ENCODE measurements at regions not wholly inside any gene's neighbourhood (a gene's known extent, or its start where the extent isn't known, plus 50 kb on each side); places are given as distances from the start of the nearest gene placed in this dataset.

- H3K4me3 ChIP-seq (ENCODE audit: insufficient read length, low read depth) = no peak overlapping the region
- no peaks in the 10 kb centered on the region for H3K27me3 ChIP-seq (ENCODE audit: insufficient read depth, insufficient read length)
- no peak for TF ChIP-seq YY1 (IDR thresholded peaks at IDR 0.05; ENCODE audit: insufficient read depth, insufficient read length)
- TF ChIP-seq SUZ12 (IDR thresholded peaks at IDR 0.05; ENCODE audit: extremely low read depth, insufficient read depth, insufficient read length) = no peak
- no peak for TF ChIP-seq ZNF274 (IDR thresholded peaks at IDR 0.05; ENCODE audit: low read depth, low read length)
- no peaks in the 10 kb centered on the region for H3K9me3 ChIP-seq (ENCODE audit: insufficient read depth, low read length)
- H3K4me1 ChIP-seq (ENCODE audit: insufficient read depth, insufficient read length) = no peaks in the 10 kb centered on the region
- no peak overlapping the region for H3K9ac ChIP-seq (ENCODE audit: insufficient read length, low read depth)
- no peak for DNase-seq (ENCODE audit: low read depth, low spot score)
- H3K36me3 ChIP-seq (ENCODE audit: insufficient read depth, insufficient read length, low read length) = no peaks in the 10 kb centered on the region
Measured at GRCh38 chr6:148080315-148080714, 262.3 kb upstream of the SASH1 start.

- TF ChIP-seq SUZ12 (IDR thresholded peaks at IDR 0.05; ENCODE audit: extremely low read depth, insufficient read depth, insufficient read length) (no peak), YY1 (IDR thresholded peaks at IDR 0.05; ENCODE audit: insufficient read depth, insufficient read length) (no peak), ZNF274 (IDR thresholded peaks at IDR 0.05; ENCODE audit: low read depth, low read length) (no peak)
- Histone ChIP-seq H3K36me3 (ENCODE audit: insufficient read depth, insufficient read length, low read length) (no peaks in the 10 kb centered on the region), H3K9ac (ENCODE audit: insufficient read length, low read depth) (no peak overlapping the region), H3K9me3 (ENCODE audit: insufficient read depth, low read length) (no peaks in the 10 kb centered on the region), H3K27me3 (ENCODE audit: insufficient read depth, insufficient read length) (no peaks in the 10 kb centered on the region), H3K4me1 (ENCODE audit: insufficient read depth, insufficient read length) (no peaks in the 10 kb centered on the region), H3K4me3 (ENCODE audit: insufficient read length, low read depth) (no peak overlapping the region)
- no peak for DNase-seq (ENCODE audit: low read depth, low spot score)
Measured at GRCh38 chr6:148081076-148081475, 261.6 kb upstream of the SASH1 start.

- TF ChIP-seq SUZ12 (IDR thresholded peaks at IDR 0.05; ENCODE audit: extremely low read depth, insufficient read depth, insufficient read length) = no peak
- TF ChIP-seq ZNF274 (IDR thresholded peaks at IDR 0.05; ENCODE audit: low read depth, low read length) = no peak
- TF ChIP-seq YY1 (IDR thresholded peaks at IDR 0.05; ENCODE audit: insufficient read depth, insufficient read length) = no peak
- H3K4me3 ChIP-seq (ENCODE audit: insufficient read length, low read depth) = no peak overlapping the region
- H3K9ac ChIP-seq (ENCODE audit: insufficient read length, low read depth) = no peak overlapping the region
- no peaks in the 10 kb centered on the region for H3K4me1 ChIP-seq (ENCODE audit: insufficient read depth, insufficient read length)
- no peaks in the 10 kb centered on the region for H3K9me3 ChIP-seq (ENCODE audit: insufficient read depth, low read length)
- no peaks in the 10 kb centered on the region for H3K36me3 ChIP-seq (ENCODE audit: insufficient read depth, insufficient read length, low read length)
- H3K27me3 ChIP-seq (ENCODE audit: insufficient read depth, insufficient read length) = no peaks in the 10 kb centered on the region
- DNase-seq (ENCODE audit: low read depth, low spot score) = no peak
Measured at GRCh38 chr6:148082044-148082443, 260.6 kb upstream of the SASH1 start.

- TF ChIP-seq SUZ12 (IDR thresholded peaks at IDR 0.05; ENCODE audit: extremely low read depth, insufficient read depth, insufficient read length) (no peak), YY1 (IDR thresholded peaks at IDR 0.05; ENCODE audit: insufficient read depth, insufficient read length) (no peak), ZNF274 (IDR thresholded peaks at IDR 0.05; ENCODE audit: low read depth, low read length) (no peak)
- Histone ChIP-seq H3K27me3 (ENCODE audit: insufficient read depth, insufficient read length) (no peaks in the 10 kb centered on the region), H3K9me3 (ENCODE audit: insufficient read depth, low read length) (no peaks in the 10 kb centered on the region), H3K36me3 (ENCODE audit: insufficient read depth, insufficient read length, low read length) (no peaks in the 10 kb centered on the region), H3K9ac (ENCODE audit: insufficient read length, low read depth) (no peak overlapping the region), H3K4me1 (ENCODE audit: insufficient read depth, insufficient read length) (no peaks in the 10 kb centered on the region), H3K4me3 (ENCODE audit: insufficient read length, low read depth) (no peak overlapping the region)
- DNase-seq (ENCODE audit: low read depth, low spot score) = no peak
Measured at GRCh38 chr6:148082696-148083095, 259.9 kb upstream of the SASH1 start.

GRCh38 chr6:148085631-148086331 lies 256.9 kb upstream of the SASH1 start:
- Histone ChIP-seq H3K9me3 (ENCODE audit: insufficient read depth, low read length) (no peaks in the 10 kb centered on the region), H3K27me3 (ENCODE audit: insufficient read depth, insufficient read length) (no peaks in the 10 kb centered on the region), H3K4me3 (ENCODE audit: insufficient read length, low read depth) (no peak overlapping the region), H3K9ac (ENCODE audit: insufficient read length, low read depth) (no peak overlapping the region), H3K36me3 (ENCODE audit: insufficient read depth, insufficient read length, low read length) (no peaks in the 10 kb centered on the region), H3K4me1 (ENCODE audit: insufficient read depth, insufficient read length) (no peaks in the 10 kb centered on the region)
- TF ChIP-seq YY1 (IDR thresholded peaks at IDR 0.05; ENCODE audit: insufficient read depth, insufficient read length) (no peak), SUZ12 (IDR thresholded peaks at IDR 0.05; ENCODE audit: extremely low read depth, insufficient read depth, insufficient read length) (no peak), ZNF274 (IDR thresholded peaks at IDR 0.05; ENCODE audit: low read depth, low read length) (no peak)
- DNase-seq (ENCODE audit: low read depth, low spot score) = no peak

- TF ChIP-seq SUZ12 (IDR thresholded peaks at IDR 0.05; ENCODE audit: extremely low read depth, insufficient read depth, insufficient read length) = no peak
- TF ChIP-seq YY1 (IDR thresholded peaks at IDR 0.05; ENCODE audit: insufficient read depth, insufficient read length) = no peak
- no peak for TF ChIP-seq ZNF274 (IDR thresholded peaks at IDR 0.05; ENCODE audit: low read depth, low read length)
Measured at GRCh38 chr6:148086386-148086785, 256.3 kb upstream of the SASH1 start.

GRCh38 chr6:148086843-148087242 lies 255.8 kb upstream of the SASH1 start:
- Histone ChIP-seq H3K9ac (ENCODE audit: insufficient read length, low read depth) (no peak overlapping the region), H3K4me1 (ENCODE audit: insufficient read depth, insufficient read length) (no peaks in the 10 kb centered on the region), H3K9me3 (ENCODE audit: insufficient read depth, low read length) (peaks cover 7% of the 10 kb centered on the region; the same call in 1 of the 2 replicates), H3K4me3 (ENCODE audit: insufficient read length, low read depth) (no peak overlapping the region), H3K27me3 (ENCODE audit: insufficient read depth, insufficient read length) (no peaks in the 10 kb centered on the region), H3K36me3 (ENCODE audit: insufficient read depth, insufficient read length, low read length) (no peaks in the 10 kb centered on the region)
- TF ChIP-seq SUZ12 (IDR thresholded peaks at IDR 0.05; ENCODE audit: extremely low read depth, insufficient read depth, insufficient read length) = no peak
- no peak for TF ChIP-seq YY1 (IDR thresholded peaks at IDR 0.05; ENCODE audit: insufficient read depth, insufficient read length)
- no peak for TF ChIP-seq ZNF274 (IDR thresholded peaks at IDR 0.05; ENCODE audit: low read depth, low read length)
- no peak for DNase-seq (ENCODE audit: low read depth, low spot score)

More at GRCh38 chr6:148086386-148086785, 256.3 kb upstream of the SASH1 start:
- H3K9ac ChIP-seq (ENCODE audit: insufficient read length, low read depth) = no peak overlapping the region
- H3K36me3 ChIP-seq (ENCODE audit: insufficient read depth, insufficient read length, low read length) = no peaks in the 10 kb centered on the region
- no peaks in the 10 kb centered on the region for H3K4me1 ChIP-seq (ENCODE audit: insufficient read depth, insufficient read length)
- H3K9me3 ChIP-seq (ENCODE audit: insufficient read depth, low read length) = peaks cover 4% of the 10 kb centered on the region; the same call in 1 of the 2 replicates
- H3K27me3 ChIP-seq (ENCODE audit: insufficient read depth, insufficient read length) = no peaks in the 10 kb centered on the region
- DNase-seq (ENCODE audit: low read depth, low spot score) = no peak
- no peak overlapping the region for H3K4me3 ChIP-seq (ENCODE audit: insufficient read length, low read depth)

Data from NT2/D1 (cell line).